KMS-11 (cell line): ENCODE measurements at regions not wholly inside any gene's neighbourhood (a gene's known extent, or its start where the extent isn't known, plus 50 kb on each side); places are given as distances from the start of the nearest gene placed in this dataset.

ENCODE experiments used
- H2AFZ ChIP-seq: fragments of 200-600 bp; sonication (generic); 2 replicates; pipeline ENCODE4 v1.6.1; 2016; ENCODE audit warnings: antibody characterized with exemption, mixed run types, low read depth
- H3K27ac ChIP-seq: fragments of 200-600 bp; sonication (generic); 2 replicates; pipeline ENCODE4 v1.6.1; 2016; ENCODE audit warnings: mild to moderate bottlenecking, mixed run types
- H3K27me3 ChIP-seq: fragments of 200-600 bp; sonication (generic); 2 replicates; pipeline ENCODE4 v1.6.1; 2017; ENCODE audit warnings: mild to moderate bottlenecking, low read depth, mixed run types, moderate library complexity; ENCODE audit not compliant: insufficient read depth
- H3K36me3 ChIP-seq: fragments of 200-600 bp; sonication (generic); 2 replicates; pipeline ENCODE4 v1.6.1; 2017; ENCODE audit warnings: mild to moderate bottlenecking, mixed run types; ENCODE audit not compliant: insufficient read depth
- H3K4me1 ChIP-seq: fragments of 200-600 bp; sonication (generic); 2 replicates; pipeline ENCODE4 v1.6.1; 2016; ENCODE audit warnings: mild to moderate bottlenecking, low read depth, mixed run types; ENCODE audit not compliant: poor library complexity, severe bottlenecking
- H3K4me2 ChIP-seq: fragments of 200-600 bp; sonication (generic); 2 replicates; pipeline ENCODE4 v1.7.0; 2016; ENCODE audit warnings: mild to moderate bottlenecking, mixed run types
- H3K4me3 ChIP-seq: fragments of 200-600 bp; sonication (generic); IDR thresholded peaks from 2 replicates; pipeline ENCODE4 v1.6.1; 2017; ENCODE audit warnings: low read depth, low read length, mixed read lengths; ENCODE audit not compliant: insufficient read depth
- H3K79me2 ChIP-seq: fragments of 200-600 bp; sonication (generic); 2 replicates; pipeline ENCODE4 v1.6.1; 2016; ENCODE audit warnings: low read depth, mixed run types; ENCODE audit not compliant: insufficient read depth
- H3K9ac ChIP-seq: fragments of 200-600 bp; sonication (generic); 2 replicates; pipeline ENCODE4 v1.6.1; 2016; ENCODE audit warnings: mild to moderate bottlenecking, mixed run types
- H4K20me1 ChIP-seq: fragments of 200-600 bp; sonication (generic); 2 replicates; pipeline ENCODE4 v1.6.1; 2016; ENCODE audit warnings: mild to moderate bottlenecking, mixed run types; ENCODE audit not compliant: insufficient read depth
- CTCF ChIP-seq: fragments of 200-600 bp; sonication (generic); conservative IDR thresholded peaks from 2 replicates; pipeline ENCODE4 v1.6.1; 2017; ENCODE audit warnings: low read depth, mild to moderate bottlenecking, antibody characterized with exemption, low read length, moderate library complexity, mixed read lengths

GRCh38 chr2:239457586-239458445, 57.0 kb upstream of the HDAC4 start:
- H3K36me3 ChIP-seq: no peaks in the 10 kb centered on the region
- H3K27me3 ChIP-seq: no peaks in the 10 kb centered on the region; the same call in 1 of the 2 replicates
- H3K27ac ChIP-seq: no peak overlapping the region
- no peak overlapping the region for H3K4me2 ChIP-seq
- TF ChIP-seq CTCF: no peak
- H3K4me1 ChIP-seq: no peaks in the 10 kb centered on the region
- H2AFZ ChIP-seq: no peak overlapping the region
- H3K4me3 ChIP-seq: no peak overlapping the region
- H3K79me2 ChIP-seq: no peaks in the 10 kb centered on the region
- H4K20me1 ChIP-seq: no peaks in the 10 kb centered on the region
- no peak overlapping the region for H3K9ac ChIP-seq

- H3K27me3 ChIP-seq: no peaks in the 10 kb centered on the region; the same call in 1 of the 2 replicates
- no peak overlapping the region for H3K9ac ChIP-seq
- no peaks in the 10 kb centered on the region for H4K20me1 ChIP-seq
- no peak overlapping the region for H3K27ac ChIP-seq
- H2AFZ ChIP-seq: no peak overlapping the region
- H3K79me2 ChIP-seq: no peaks in the 10 kb centered on the region
- no peaks in the 10 kb centered on the region for H3K4me1 ChIP-seq
- H3K36me3 ChIP-seq: no peaks in the 10 kb centered on the region
- no peak overlapping the region for H3K4me2 ChIP-seq
- H3K4me3 ChIP-seq: no peak overlapping the region
- TF ChIP-seq CTCF: no peak
Observed at GRCh38 chr2:239456940-239457339, 56.1 kb upstream of the HDAC4 start.

- no peak overlapping the region for H3K4me2 ChIP-seq
- no peak for TF ChIP-seq CTCF
- no peak overlapping the region for H3K27ac ChIP-seq
- no peak overlapping the region for H3K9ac ChIP-seq
- no peaks in the 10 kb centered on the region for H3K36me3 ChIP-seq
- no peaks in the 10 kb centered on the region for H3K79me2 ChIP-seq
- H3K4me1 ChIP-seq: no peaks in the 10 kb centered on the region
- no peaks in the 10 kb centered on the region for H4K20me1 ChIP-seq
- H3K4me3 ChIP-seq: no peak overlapping the region
- no peak overlapping the region for H2AFZ ChIP-seq
- no peaks in the 10 kb centered on the region; the same call in 1 of the 2 replicates for H3K27me3 ChIP-seq
Observed at GRCh38 chr2:239455436-239456203, 54.8 kb upstream of the HDAC4 start.

GRCh38 chr2:239454507-239454906, 53.7 kb upstream of the HDAC4 start:
- Histone ChIP-seq H3K36me3 (no peaks in the 10 kb centered on the region), H3K27me3 (no peaks in the 10 kb centered on the region), H3K4me3 (no peak overlapping the region), H2AFZ (no peak overlapping the region), H3K4me1 (no peaks in the 10 kb centered on the region), H3K4me2 (no peak overlapping the region), H3K79me2 (no peaks in the 10 kb centered on the region), H4K20me1 (no peaks in the 10 kb centered on the region), H3K27ac (no peak overlapping the region), H3K9ac (no peak overlapping the region)
- TF ChIP-seq CTCF: no peak
